Stomach (tissue), 8 donors: ENCODE measurements at regions not wholly inside any gene's neighbourhood (a gene's known extent, or its start where the extent isn't known, plus 50 kb on each side); places are given as distances from the start of the nearest gene placed in this dataset.

Experiments used
- DNase-seq, 2 donors: peaks; one replicate each; pipeline versions ENCODE4 v3.0.0 to v3.0.0-alpha.2; 2013 to 2019
- H3K27ac ChIP-seq, 5 donors: fragments of 200-600 bp in 4 of 5; sonication (generic) in 4 of 5; one replicate each; pipeline ENCODE4 v1.5.1; 2013 to 2019; ENCODE audit warnings: mild to moderate bottlenecking in 1 of 5, moderate library complexity in 1 of 5
- H3K27me3 ChIP-seq, 3 donors: fragments of 200-600 bp; sonication (generic); one replicate each; pipeline ENCODE4 v1.5.1; 2017 to 2019; ENCODE audit warnings: mixed run types in 1 of 3
- H3K36me3 ChIP-seq, 4 donors: fragments of 200-600 bp; sonication (generic); 1 replicate in 3 of 4; 2 replicates in 1 of 4; pipeline ENCODE4 v1.5.1; 2016 to 2019
- H3K4me1 ChIP-seq, 4 donors: fragments of 200-600 bp; sonication (generic); one replicate each; pipeline ENCODE4 v1.5.1; 2016 to 2019
- H3K4me3 ChIP-seq, 4 donors: fragments of 200-600 bp; sonication (generic) in 3 of 4; one replicate each; pipeline ENCODE4 v1.5.1; 2016 to 2019; ENCODE audit warnings: mild to moderate bottlenecking in 1 of 4
- H3K9me3 ChIP-seq, 4 donors: fragments of 200-600 bp; sonication (generic); one replicate each; pipeline ENCODE4 v1.5.1; 2016 to 2019
- EP300 ChIP-seq: sonication (generic); formaldehyde crosslinking; IDR thresholded peaks from one replicate; pipeline ENCODE4 v1.6.1; 2017; ENCODE audit warnings: antibody characterized with exemption
- POLR2A ChIP-seq, 4 donors: fragments of 450-650 bp; IDR thresholded peaks; one replicate each; pipeline ENCODE4 v1.6.1; 2016; ENCODE audit warnings: antibody characterized with exemption in 4 of 4, control low read depth in 2 of 4, mild to moderate bottlenecking in 1 of 4, moderate library complexity in 1 of 4
- POLR2AphosphoS5 ChIP-seq, 3 donors: sonication (generic); formaldehyde crosslinking; IDR thresholded peaks; one replicate each; pipeline ENCODE4 v1.6.1; 2016; ENCODE audit warnings: antibody characterized with exemption in 3 of 3
- WGBS, 5 donors: extraction: QIAGEN DNeasy Blood & Tissue Kit in 3 of 5; methylation state at CpG; one replicate each; pipeline versions ENCODE4 v1.1.5 to v1.1.7; 2013 to 2018; 5-methylcytosine and 5-hydroxymethylcytosine counted together
- intact Hi-C: fragments of 100-400 bp; cut with DNase I; formaldehyde crosslinking; loops from one replicate; pipeline ENCODE4 v1.15.1; 2023; ENCODE audit warnings: low total_unique reads
- TF ChIP-seq, protein P1 (sequence below), 7 experiments: fragments of 450-650 bp in 4 of 7; fragments of 200-600 bp in 3 of 7; sonication (generic) in 3 of 7; IDR thresholded peaks; one replicate each; pipeline ENCODE4 v1.5.1; 2016 to 2019; ENCODE audit warnings: antibody characterized with exemption in 7 of 7, control low read depth in 2 of 7, mild to moderate bottlenecking in 1 of 7
- donor health status: healthy with polysubstance abuse.
- donor health status: Bipolar disorder and iron deficiency.
- donor health status: healthy.

DNA sequence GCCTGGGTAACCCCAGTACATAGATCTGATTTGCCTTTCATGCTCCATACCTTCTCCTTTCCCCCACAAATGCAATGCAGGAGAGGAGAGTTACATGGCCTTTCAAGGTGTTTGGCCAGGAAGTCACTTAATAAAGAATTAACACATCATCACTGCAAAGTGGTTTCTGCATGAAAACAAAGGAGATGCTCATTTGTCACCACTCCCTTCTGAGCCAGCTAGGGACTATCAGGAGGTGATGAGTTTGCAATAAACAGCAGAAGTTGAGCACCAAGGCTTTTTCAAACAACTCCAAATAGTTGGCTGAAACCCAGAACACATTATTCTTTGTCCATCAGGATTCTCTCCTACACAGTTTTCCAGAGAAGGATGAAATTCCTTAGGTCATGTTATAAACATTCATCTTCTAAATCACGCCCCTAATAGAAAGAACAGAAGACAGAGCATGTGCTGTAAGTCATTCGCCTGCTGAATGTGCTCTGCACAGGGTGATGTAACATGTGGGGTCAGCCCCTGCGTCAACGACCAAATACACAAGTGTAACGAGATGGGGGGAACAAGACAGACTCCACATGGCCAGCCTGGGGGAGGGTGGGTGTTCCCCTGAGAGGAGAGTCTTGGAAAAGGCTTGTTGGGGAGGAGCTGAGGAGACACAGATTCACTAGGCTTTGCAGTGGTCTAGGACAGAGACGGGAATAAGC lies 87.3 kb upstream of the RMDN2 start:
- peak in 1 of 2 donors; percentile 94 for DNase-seq

DNA sequence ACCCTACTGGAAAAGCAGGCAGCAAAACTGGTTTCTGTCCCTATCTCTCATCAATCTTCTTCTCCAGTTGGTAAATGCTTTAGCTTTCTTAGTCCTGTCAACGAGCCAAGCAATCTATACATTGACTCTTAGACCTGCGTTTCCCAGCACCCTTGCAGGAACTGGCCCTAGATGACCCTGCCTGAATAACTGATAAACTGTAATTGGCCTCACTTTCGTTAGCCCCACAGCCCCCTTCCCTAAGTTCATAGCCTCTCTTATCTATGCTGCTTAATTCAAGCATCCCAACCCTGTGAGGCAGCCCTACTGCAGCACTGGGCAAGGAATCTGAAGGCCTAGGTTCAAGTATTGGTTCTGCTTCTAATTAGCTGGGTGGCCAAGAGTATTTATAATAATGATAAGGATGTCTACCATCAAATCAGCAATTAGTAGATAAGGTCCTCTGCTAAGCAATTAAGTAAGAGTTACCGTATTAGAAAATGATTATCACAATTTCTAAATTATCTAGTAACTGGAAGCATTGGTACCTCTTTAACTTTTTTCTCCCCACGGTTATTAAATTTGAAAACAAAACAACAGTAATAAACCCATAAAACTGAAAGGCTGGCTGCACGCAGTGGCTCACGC lies 86.4 kb upstream of the RMDN2 start:
- H3K4me1 ChIP-seq, result peaks cover 0 to 15% (median 0%) of the 10 kb centered on the region in 4 donors
- no peaks in the 10 kb centered on the region for H3K36me3 ChIP-seq
- no peak for TF ChIP-seq POLR2AphosphoS5 (IDR thresholded peaks at IDR 0.05)
- TF ChIP-seq POLR2A (IDR thresholded peaks at IDR 0.05), result no peak
- no peak for TF ChIP-seq EP300
- TF ChIP-seq, protein P1, sequence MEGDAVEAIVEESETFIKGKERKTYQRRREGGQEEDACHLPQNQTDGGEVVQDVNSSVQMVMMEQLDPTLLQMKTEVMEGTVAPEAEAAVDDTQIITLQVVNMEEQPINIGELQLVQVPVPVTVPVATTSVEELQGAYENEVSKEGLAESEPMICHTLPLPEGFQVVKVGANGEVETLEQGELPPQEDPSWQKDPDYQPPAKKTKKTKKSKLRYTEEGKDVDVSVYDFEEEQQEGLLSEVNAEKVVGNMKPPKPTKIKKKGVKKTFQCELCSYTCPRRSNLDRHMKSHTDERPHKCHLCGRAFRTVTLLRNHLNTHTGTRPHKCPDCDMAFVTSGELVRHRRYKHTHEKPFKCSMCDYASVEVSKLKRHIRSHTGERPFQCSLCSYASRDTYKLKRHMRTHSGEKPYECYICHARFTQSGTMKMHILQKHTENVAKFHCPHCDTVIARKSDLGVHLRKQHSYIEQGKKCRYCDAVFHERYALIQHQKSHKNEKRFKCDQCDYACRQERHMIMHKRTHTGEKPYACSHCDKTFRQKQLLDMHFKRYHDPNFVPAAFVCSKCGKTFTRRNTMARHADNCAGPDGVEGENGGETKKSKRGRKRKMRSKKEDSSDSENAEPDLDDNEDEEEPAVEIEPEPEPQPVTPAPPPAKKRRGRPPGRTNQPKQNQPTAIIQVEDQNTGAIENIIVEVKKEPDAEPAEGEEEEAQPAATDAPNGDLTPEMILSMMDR (IDR thresholded peaks at IDR 0.05), result no peak
- peak overlapping the region in 2 of 5 donors; percentile 2 to 82 for H3K27ac ChIP-seq
- 65 to 76% (median 71%) methylated on average over 7 of the region's 7 CpGs for WGBS, 5 donors
- no peaks in the 10 kb centered on the region for H3K27me3 ChIP-seq
- H3K4me3 ChIP-seq, result no peak overlapping the region
- intact Hi-C loops, result no loop called here
- H3K9me3 ChIP-seq, result no peaks in the 10 kb centered on the region
- DNase-seq, result no peak

More for the DNA sequence above, 87.3 kb upstream of the RMDN2 start:
- Histone ChIP-seq H3K36me3 (no peaks in the 10 kb centered on the region), H3K9me3 (no peaks in the 10 kb centered on the region), H3K27me3 (no peaks in the 10 kb centered on the region), H3K4me1 (peaks cover 0 to 15% (median 0%) of the 10 kb centered on the region in 4 donors), H3K27ac (peak overlapping the region in 3 of 5 donors; percentile 2 to 82 (median 8)), H3K4me3 (no peak overlapping the region)
- TF ChIP-seq EP300, result peak; percentile 96
- no peak for TF ChIP-seq POLR2A (IDR thresholded peaks at IDR 0.05)
- peak; percentile 52 to 98 (median 87) for TF ChIP-seq POLR2AphosphoS5 (IDR thresholded peaks at IDR 0.05)
- TF ChIP-seq, protein P1 (IDR thresholded peaks at IDR 0.05), result no peak
- 61 to 81% (median 71%) methylated on average over 6 of the region's 6 CpGs for WGBS, 5 donors
- intact Hi-C loops, result no loop called here

DNA sequence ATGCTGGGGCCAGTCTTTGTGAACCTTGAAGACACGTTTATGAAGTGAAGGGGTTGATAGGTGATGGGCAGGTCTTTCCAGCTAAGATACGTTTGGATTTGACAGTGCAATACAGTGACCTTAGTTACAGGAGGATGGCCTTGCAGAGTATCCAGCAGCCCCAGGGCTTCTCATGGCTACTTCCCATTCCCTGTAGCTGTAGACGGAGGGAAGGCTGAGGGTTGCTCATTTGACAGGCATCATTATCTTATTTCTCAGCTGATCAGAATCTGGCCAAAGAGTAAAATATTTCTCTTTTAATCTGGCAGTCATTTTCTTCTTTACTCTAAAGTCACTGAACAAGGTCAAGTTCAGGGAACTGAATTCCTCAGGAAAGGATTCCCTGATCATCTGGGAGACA lies 85.1 kb upstream of the RMDN2 start:
- intact Hi-C loops, result no loop called here
- no peak for DNase-seq
- H3K36me3 ChIP-seq, result no peaks in the 10 kb centered on the region

DNA sequence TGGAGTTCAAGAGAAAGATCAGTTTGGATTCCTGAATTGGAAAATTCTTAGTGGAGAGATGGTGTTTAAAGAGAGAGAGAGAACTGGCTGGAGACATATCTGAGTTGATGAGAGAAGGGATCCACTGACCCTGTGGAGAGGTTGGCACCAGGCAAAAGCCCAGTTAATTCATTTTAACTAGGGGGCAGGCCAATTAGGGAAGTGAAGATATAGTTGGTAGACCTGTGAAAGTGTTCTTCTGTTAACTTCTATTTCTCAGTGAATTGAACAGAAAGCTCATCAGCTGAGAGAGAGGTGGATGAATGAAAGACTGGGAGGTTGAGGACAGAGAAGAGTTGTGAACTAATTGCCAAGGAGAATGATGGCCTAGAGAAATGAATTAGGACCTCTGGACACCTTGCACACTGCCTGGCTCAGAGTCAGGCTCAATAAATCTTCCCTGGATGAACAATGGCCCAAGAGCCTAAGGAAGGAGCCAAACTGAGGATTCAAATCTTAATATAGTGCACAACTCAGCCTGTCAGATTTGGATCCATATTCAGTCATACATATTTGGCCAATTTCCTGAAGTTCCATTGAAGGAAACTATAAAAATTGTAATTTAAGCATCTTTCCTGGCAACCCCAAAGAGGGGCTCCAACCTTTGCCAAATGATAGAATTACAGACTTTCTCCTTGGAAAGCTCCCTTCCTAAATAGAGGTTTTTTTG lies 82.2 kb upstream of the RMDN2 start:
- H3K27me3 ChIP-seq, result no peaks in the 10 kb centered on the region
- no peaks in the 10 kb centered on the region for H3K9me3 ChIP-seq
- intact Hi-C loops, result no loop called here
- peaks cover 0 to 6% (median 0%) of the 10 kb centered on the region in 4 donors for H3K4me1 ChIP-seq
- no peak overlapping the region for H3K27ac ChIP-seq
- TF ChIP-seq, protein P1 (IDR thresholded peaks at IDR 0.05), result no peak
- TF ChIP-seq EP300 (no peak), POLR2AphosphoS5 (IDR thresholded peaks at IDR 0.05) (no peak), POLR2A (IDR thresholded peaks at IDR 0.05) (no peak)
- no peak overlapping the region for H3K4me3 ChIP-seq
- no peaks in the 10 kb centered on the region for H3K36me3 ChIP-seq
- peak in 1 of 2 donors; percentile 43 for DNase-seq

More for the DNA sequence above, 85.1 kb upstream of the RMDN2 start:
- Histone ChIP-seq H3K9me3 (no peaks in the 10 kb centered on the region), H3K27ac (no peak overlapping the region), H3K27me3 (no peaks in the 10 kb centered on the region), H3K4me1 (peaks cover 0 to 15% (median 0%) of the 10 kb centered on the region in 4 donors), H3K4me3 (no peak overlapping the region)
- TF ChIP-seq EP300 (no peak), POLR2AphosphoS5 (IDR thresholded peaks at IDR 0.05) (no peak), POLR2A (IDR thresholded peaks at IDR 0.05) (no peak)
- TF ChIP-seq, protein P1 (IDR thresholded peaks at IDR 0.05), result no peak
- WGBS, 5 donors, result 76 to 88% (median 81%) methylated on average over 3 of the region's 3 CpGs
